ENCODE measurements at regions not wholly inside any gene's neighbourhood (a gene's known extent, or its start where the extent isn't known, plus 50 kb on each side); places are given as distances from the start of the nearest gene placed in this dataset.

DNA sequence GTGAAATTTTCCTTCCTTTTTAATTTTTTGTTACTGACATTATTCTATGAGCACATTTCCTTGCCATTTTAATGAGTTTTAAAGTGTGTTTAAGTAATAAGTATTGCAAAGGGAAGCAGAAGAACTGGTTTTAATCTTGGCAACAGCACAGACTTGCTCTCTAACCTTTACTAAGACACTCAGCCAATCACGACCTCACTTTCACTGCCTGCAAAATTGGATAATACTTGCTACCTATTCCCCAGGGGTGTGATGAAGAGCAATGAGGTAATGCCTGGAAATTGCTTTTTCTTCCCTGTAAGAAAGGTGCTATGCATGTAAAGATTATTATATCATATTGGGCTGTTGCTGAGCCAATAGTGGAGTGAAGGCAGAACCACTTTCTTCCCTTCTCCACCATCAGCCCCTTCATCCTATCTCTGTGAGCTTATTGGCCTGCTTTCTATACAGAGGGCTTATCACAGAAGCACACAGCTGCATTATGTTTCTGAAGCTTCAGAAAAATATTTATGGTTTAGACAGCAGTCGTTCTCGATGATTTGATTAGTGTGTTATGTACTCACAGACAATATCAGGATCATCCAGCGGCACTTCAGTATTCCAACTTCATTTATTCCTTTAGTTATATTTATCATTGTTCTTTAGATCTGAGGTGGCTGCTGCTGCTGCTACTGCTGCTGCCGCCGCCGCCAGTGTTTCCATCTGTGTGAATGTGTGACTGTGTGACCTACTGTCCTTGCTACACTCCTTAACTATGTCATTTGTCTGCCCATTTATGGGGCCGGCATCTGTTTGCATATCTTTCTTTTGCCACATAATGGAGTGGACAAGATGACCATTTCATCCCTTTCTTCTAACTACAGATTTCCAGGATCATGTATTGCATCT, 255.1 kb downstream of the C4orf33 start:
- Histone ChIP-seq H3K27me3 (ENCODE audit: control insufficient read depth, insufficient read depth, low read length) (no peaks in the 10 kb centered on the region), H3K36me3 (ENCODE audit: control insufficient read depth, insufficient read depth, low read length) (no peaks in the 10 kb centered on the region), H3K4me3 (ENCODE audit: low read depth, low read length) (no peak overlapping the region)
- FAIRE-seq (no peak), DNase-seq (ENCODE audit: low read depth) (peak; percentile 79)
- TF ChIP-seq, protein P1, sequence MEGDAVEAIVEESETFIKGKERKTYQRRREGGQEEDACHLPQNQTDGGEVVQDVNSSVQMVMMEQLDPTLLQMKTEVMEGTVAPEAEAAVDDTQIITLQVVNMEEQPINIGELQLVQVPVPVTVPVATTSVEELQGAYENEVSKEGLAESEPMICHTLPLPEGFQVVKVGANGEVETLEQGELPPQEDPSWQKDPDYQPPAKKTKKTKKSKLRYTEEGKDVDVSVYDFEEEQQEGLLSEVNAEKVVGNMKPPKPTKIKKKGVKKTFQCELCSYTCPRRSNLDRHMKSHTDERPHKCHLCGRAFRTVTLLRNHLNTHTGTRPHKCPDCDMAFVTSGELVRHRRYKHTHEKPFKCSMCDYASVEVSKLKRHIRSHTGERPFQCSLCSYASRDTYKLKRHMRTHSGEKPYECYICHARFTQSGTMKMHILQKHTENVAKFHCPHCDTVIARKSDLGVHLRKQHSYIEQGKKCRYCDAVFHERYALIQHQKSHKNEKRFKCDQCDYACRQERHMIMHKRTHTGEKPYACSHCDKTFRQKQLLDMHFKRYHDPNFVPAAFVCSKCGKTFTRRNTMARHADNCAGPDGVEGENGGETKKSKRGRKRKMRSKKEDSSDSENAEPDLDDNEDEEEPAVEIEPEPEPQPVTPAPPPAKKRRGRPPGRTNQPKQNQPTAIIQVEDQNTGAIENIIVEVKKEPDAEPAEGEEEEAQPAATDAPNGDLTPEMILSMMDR (IDR thresholded peaks at IDR 0.05; ENCODE audit: insufficient read depth, low read length, severe bottlenecking) = no peak

DNA sequence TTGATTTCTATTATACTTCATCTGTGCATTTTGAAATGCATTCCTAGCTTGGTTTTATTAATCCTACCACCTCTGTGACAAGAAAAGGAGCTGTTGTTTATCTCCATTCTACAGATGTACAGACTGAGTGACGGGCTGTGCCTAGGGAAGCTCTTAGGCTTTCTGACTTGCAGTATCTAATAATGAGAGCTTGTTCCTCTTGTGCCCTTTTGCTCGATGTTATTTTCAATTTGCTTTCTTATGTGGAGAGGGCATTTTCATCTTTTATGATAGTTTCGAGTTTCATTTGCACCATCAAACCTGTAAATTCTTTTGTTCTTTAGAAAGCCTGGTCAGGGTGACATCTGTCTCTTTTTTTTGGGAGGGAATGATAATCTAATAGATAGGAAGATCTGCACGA, 256.5 kb downstream of the C4orf33 start:
- no peaks in the 10 kb centered on the region for H3K27me3 ChIP-seq (ENCODE audit: control insufficient read depth, insufficient read depth, low read length)
- no peak for FAIRE-seq
- H3K4me3 ChIP-seq (ENCODE audit: low read depth, low read length) = no peak overlapping the region
- DNase-seq (ENCODE audit: low read depth) = no peak
- TF ChIP-seq, protein P1 (IDR thresholded peaks at IDR 0.05; ENCODE audit: insufficient read depth, low read length, severe bottlenecking) = no peak
- H3K36me3 ChIP-seq (ENCODE audit: control insufficient read depth, insufficient read depth, low read length) = no peaks in the 10 kb centered on the region

DNA sequence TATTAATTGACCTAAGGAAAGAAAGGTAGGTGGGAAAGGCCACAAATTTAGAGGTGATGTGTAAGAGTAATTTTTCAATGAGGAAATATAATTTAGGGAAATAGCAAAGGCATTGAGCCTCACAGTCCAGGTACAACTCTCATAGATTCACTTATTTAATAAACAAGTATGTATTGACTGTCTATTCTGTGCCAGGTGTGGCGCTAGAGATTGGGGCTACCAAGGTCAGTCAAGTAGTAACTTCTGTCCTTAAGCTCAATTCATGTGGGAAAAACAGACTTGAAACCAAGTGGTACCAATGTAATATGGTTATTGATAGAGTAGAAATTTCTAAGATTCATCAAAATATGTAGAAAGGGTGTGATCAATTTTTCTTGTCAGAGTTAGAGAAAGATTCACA, 257.5 kb downstream of the C4orf33 start:
- DNase-seq (ENCODE audit: low read depth) = no peak
- TF ChIP-seq, protein P1 (IDR thresholded peaks at IDR 0.05; ENCODE audit: insufficient read depth, low read length, severe bottlenecking) = no peak
- H3K36me3 ChIP-seq (ENCODE audit: control insufficient read depth, insufficient read depth, low read length) = no peaks in the 10 kb centered on the region
- H3K4me3 ChIP-seq (ENCODE audit: low read depth, low read length) = no peak overlapping the region
- no peak for FAIRE-seq
- H3K27me3 ChIP-seq (ENCODE audit: control insufficient read depth, insufficient read depth, low read length) = no peaks in the 10 kb centered on the region

DNA sequence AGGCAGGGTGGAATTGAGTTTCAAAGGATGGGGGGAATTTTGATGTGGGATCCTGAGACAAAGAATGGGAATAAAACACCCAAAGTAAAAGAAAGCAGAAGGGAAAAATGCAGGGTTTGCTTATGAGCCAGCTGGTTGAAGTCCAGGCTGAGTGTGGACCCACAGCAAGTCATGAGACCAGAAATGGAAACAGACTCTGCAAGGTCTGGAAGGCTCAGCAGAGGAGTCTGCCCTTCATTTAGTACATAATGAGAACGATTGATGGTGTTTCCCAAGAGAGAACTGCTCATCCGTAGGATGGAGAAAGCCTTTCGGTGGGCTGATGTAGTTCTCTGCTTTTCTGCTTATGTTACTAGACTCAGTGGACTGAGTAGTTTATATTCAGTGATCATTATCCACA, 259.1 kb downstream of the C4orf33 start:
- DNase-seq (ENCODE audit: low read depth) (no peak), FAIRE-seq (no peak)
- TF ChIP-seq, protein P1 (IDR thresholded peaks at IDR 0.05; ENCODE audit: insufficient read depth, low read length, severe bottlenecking) = no peak
- no peak overlapping the region for H3K4me3 ChIP-seq (ENCODE audit: low read depth, low read length)
- H3K36me3 ChIP-seq (ENCODE audit: control insufficient read depth, insufficient read depth, low read length) = no peaks in the 10 kb centered on the region
- H3K27me3 ChIP-seq (ENCODE audit: control insufficient read depth, insufficient read depth, low read length) = no peaks in the 10 kb centered on the region

DNA sequence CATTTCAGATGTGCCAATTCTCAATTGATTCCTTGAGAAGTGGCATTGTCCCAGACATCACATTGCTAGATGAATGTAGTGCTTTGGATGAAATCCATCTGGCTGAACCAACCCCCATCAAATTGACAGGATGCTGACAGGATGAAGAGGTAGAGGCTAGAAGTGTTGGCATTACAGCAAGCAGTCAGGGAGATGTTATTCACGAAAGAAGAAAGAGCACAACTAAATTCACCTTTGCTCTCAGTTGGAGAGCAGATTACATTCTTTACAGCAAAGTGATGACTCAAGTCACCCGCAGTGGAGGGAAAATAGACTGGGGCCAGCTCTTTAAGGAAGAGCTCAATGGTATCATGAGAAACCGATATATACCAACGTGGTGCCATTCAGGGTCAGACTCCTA, 259.6 kb downstream of the C4orf33 start:
- Histone ChIP-seq H3K4me3 (ENCODE audit: low read depth, low read length) (no peak overlapping the region), H3K36me3 (ENCODE audit: control insufficient read depth, insufficient read depth, low read length) (no peaks in the 10 kb centered on the region), H3K27me3 (ENCODE audit: control insufficient read depth, insufficient read depth, low read length) (no peaks in the 10 kb centered on the region)
- DNase-seq (ENCODE audit: low read depth) (peak; percentile 17), FAIRE-seq (peak; percentile 40)
- TF ChIP-seq, protein P1 (IDR thresholded peaks at IDR 0.05; ENCODE audit: insufficient read depth, low read length, severe bottlenecking) = no peak
